ENCODE measurements at regions not wholly inside any gene's neighbourhood (a gene's known extent, or its start where the extent isn't known, plus 50 kb on each side); places are given as distances from the start of the nearest gene placed in this dataset.
"Not testable (repeated sequence)": the region's sequence is repeated elsewhere in the genome, so short reads cannot be mapped to it uniquely, and the experiment has no call there.

DNA sequence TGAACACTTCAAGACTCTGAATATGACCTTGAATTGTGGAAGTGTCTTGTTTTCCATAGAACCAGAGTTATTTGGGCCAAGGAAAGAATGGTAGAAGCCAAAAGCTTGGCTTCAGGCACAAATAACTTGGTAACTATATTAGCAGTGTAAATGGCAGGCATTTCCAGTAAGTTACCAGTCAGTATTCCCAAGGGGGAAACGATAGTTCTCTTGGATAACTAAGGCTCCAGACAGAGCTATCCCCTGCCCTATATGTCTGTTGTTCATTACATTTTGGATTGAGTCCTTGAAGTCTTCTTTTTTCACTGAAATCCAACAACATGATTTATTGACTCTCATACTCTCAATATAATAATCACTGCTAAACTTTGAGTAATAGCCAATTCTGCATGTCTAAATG is 364.1 kb downstream of the MAGEB5 start:
- H3K36me3 Mint-ChIP-seq (ENCODE audit: low read depth): no peaks in the 10 kb centered on the region
- H3K4me1 Mint-ChIP-seq: no peaks in the 10 kb centered on the region
- H3K4me3 Mint-ChIP-seq: no peak overlapping the region
- H3K27me3 Mint-ChIP-seq: no peaks in the 10 kb centered on the region
- intact Hi-C loops (cut with micrococcal nuclease): no loop called here
- H3K9me3 Mint-ChIP-seq: no peaks in the 10 kb centered on the region
- no peak for DNase-seq
- no peak overlapping the region for H3K27ac Mint-ChIP-seq

DNA sequence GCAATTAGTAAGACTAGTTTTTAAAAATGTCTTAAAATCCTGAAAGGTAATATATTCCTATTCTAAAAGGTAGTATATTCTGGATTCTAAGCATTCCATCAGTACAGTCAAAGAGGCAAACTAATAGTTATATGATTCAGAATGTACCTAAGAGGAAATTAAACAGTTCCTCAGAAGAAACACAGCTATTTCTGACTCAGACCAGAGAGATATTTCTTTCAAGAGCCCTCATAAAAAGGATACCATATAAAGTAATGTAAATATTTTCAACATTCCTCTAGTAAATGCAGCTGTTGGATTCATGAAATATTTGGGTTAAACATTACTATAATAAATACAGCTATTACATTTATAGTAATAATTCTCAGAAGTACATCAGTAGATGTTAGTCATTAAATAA is 358.3 kb downstream of the MAGEB5 start:
- H3K36me3 Mint-ChIP-seq (ENCODE audit: low read depth): no peaks in the 10 kb centered on the region
- DNase-seq: no peak
- H3K4me1 Mint-ChIP-seq: no peaks in the 10 kb centered on the region
- H3K4me3 Mint-ChIP-seq: no peak overlapping the region
- no peaks in the 10 kb centered on the region for H3K27me3 Mint-ChIP-seq
- no peaks in the 10 kb centered on the region for H3K9me3 Mint-ChIP-seq
- no peak overlapping the region for H3K27ac Mint-ChIP-seq
- intact Hi-C loops (cut with micrococcal nuclease): no loop called here

DNA sequence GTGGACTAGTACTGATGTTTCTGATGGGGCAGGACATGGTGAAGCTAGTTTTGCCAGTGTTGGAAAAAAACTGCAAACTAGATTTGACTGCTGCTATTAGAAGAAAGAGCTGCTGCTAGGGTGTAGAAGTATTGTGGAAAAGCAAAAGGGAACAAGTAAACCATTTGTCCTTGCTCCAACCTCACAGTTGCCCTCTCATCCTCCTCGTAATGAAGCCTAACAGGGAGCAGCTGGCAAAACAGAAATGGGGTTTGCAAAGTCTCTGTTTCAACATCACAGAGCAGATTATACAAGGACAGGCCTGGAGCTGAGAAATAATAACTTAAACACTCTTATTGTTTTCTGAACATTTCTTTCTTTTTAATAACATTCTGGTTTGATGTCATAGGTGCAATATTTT is 346.2 kb downstream of the MAGEB5 start:
- H3K27me3 Mint-ChIP-seq: no peaks in the 10 kb centered on the region
- no peaks in the 10 kb centered on the region for H3K9me3 Mint-ChIP-seq
- intact Hi-C loops (cut with micrococcal nuclease): no loop called here
- no peaks in the 10 kb centered on the region for H3K36me3 Mint-ChIP-seq (ENCODE audit: low read depth)
- H3K4me3 Mint-ChIP-seq: no peak overlapping the region
- no peak for DNase-seq
- no peaks in the 10 kb centered on the region for H3K4me1 Mint-ChIP-seq
- H3K27ac Mint-ChIP-seq: no peak overlapping the region

DNA sequence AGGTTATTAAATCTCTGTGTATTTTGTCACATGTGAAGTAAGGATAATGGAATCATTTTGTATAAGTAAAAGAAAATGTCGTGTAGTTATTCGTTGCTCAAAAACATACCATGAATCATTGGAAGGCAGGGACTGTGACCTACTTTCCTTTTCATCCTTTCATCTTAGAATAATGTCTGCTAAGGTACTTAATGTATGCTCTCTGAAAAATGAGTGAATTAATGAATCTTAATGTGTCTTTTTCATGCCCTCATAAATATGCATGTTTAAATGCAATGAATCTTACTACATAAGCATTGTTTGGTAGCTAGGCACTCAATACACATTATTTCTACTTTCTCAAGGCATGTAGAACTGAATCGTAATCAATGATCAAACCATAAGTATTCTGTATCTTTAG is 343.9 kb downstream of the MAGEB5 start:
- Mint-ChIP-seq H3K4me3 (no peak overlapping the region), H3K27me3 (no peaks in the 10 kb centered on the region), H3K36me3 (ENCODE audit: low read depth) (no peaks in the 10 kb centered on the region), H3K9me3 (no peaks in the 10 kb centered on the region), H3K4me1 (no peaks in the 10 kb centered on the region), H3K27ac (no peak overlapping the region)
- intact Hi-C loops (cut with micrococcal nuclease): no loop called here
- DNase-seq: no peak

DNA sequence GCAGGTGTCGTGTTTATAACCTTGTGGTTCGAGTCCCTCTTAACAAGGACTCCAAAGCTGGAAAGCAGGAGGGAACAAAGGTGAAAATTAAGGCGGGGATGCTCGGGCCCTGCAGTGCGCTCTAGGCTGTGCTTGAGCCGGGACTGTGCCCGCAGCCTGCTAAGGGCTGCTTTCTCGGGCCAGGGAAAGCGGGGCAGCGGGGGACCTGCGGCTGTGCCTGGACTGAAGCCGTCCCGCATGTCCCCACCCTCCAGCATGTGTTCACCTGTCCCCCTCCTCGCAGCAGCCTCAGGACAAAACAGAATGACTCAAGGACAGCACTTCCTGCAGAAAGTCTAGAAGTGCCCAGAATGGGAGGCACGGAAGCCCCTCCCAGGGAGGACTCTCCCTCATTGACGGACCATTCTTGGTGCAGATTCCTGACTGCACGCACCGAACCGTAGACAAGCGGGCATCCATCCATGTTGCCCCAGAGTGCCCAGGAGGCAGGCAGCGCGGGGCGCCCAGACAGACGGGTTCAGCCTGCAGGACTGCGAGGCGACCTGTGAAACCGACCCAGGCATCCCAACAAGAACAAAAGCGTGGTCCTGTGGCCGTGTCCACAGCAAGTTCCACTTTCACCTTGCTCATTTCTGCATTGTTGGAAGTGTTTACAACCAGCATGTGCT is 342.9 kb downstream of the MAGEB5 start:
- Mint-ChIP-seq H3K9me3 (no peaks in the 10 kb centered on the region), H3K36me3 (ENCODE audit: low read depth) (no peaks in the 10 kb centered on the region), H3K27ac (no peak overlapping the region), H3K27me3 (no peaks in the 10 kb centered on the region), H3K4me3 (no peak overlapping the region), H3K4me1 (no peaks in the 10 kb centered on the region)
- intact Hi-C loops (cut with micrococcal nuclease): no loop called here
- no peak for DNase-seq

DNA sequence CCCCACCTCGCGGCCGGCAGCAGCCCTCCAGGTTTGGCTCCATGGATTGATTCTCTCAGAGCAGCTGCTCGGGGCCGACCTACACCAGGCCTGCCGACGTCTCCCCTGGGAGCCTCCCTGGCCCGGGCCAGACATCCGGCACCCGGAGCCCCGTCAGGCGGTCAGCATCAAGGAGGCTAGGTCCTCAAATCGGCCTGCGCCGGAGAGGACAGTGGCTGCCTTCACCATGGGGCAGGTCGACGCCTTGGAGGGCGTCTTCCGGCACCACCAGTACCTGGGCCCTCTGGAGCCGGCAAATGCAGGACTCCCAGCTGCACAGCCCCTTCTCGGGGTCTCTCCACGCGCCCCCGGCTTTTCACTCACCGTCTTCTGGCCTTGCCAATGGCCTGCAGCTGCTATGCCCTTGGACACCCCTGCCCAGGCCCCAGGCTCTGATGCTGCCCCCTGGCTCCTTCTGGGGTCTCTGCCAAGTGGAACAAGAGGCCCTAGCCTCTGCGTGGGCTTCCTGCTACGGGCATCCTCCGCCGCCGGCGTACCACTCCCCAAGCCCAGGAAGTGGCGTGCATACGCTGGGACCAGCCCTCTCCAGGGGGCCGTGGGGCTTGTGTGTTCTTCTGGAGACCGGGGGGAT is 341.8 kb downstream of the MAGEB5 start:
- Mint-ChIP-seq H3K4me1 (no peaks in the 10 kb centered on the region), H3K27me3 (no peaks in the 10 kb centered on the region), H3K4me3 (no peak overlapping the region), H3K36me3 (ENCODE audit: low read depth) (no peaks in the 10 kb centered on the region), H3K27ac (no peak overlapping the region), H3K9me3 (no peaks in the 10 kb centered on the region)
- intact Hi-C loops (cut with micrococcal nuclease): no loop called here
- no peak for DNase-seq

DNA sequence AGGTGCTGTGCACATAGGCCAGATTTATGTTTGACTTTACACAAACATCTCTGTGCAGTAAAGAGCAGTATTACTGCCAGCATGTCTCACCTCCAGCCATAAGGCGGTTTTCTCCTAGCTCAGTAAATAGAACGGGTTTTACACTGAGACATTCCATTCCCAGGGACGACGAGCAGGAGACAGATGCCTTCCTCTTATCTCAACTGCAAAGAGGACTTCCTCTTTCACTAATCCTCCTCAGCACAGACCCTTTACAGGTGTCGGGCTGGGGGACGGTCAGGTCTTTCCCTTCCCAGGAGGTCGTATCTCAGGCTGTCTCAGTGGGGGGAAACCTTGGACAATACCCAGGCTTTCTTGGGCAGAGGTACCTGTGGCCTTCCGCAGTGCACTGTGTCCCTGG is 309.8 kb downstream of the MAGEB5 start:
- H3K36me3 Mint-ChIP-seq (ENCODE audit: low read depth); H3K9me3 Mint-ChIP-seq; DNase-seq; H3K27ac Mint-ChIP-seq; H3K4me3 Mint-ChIP-seq; H3K4me1 Mint-ChIP-seq; intact Hi-C loops (cut with micrococcal nuclease); H3K27me3 Mint-ChIP-seq: not testable (repeated sequence)

DNA sequence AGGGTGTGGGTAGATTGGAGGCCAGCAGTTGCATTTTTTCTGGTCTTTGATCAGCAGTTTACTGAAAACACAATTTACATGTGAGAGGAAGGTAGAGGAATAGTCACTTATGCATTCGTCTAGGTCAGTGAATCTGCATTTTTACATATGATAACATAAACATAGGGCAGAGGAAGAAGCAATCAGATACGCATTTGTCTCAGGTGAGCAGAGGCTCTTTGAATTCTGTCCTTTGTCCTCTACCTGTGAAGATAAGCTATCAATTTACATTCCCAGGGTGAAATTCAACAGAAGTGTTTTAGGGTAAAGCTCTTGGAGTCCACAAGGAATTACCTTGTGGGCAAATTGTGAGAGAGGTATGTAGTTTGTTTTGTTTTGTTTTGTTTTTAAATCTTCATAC is 306.5 kb downstream of the MAGEB5 start:
- intact Hi-C loops (cut with micrococcal nuclease): no loop called here
- Mint-ChIP-seq H3K4me1 (no peaks in the 10 kb centered on the region), H3K27me3 (no peaks in the 10 kb centered on the region), H3K27ac (no peak overlapping the region), H3K9me3 (no peaks in the 10 kb centered on the region), H3K4me3 (no peak overlapping the region), H3K36me3 (ENCODE audit: low read depth) (no peaks in the 10 kb centered on the region)
- DNase-seq: no peak

DNA sequence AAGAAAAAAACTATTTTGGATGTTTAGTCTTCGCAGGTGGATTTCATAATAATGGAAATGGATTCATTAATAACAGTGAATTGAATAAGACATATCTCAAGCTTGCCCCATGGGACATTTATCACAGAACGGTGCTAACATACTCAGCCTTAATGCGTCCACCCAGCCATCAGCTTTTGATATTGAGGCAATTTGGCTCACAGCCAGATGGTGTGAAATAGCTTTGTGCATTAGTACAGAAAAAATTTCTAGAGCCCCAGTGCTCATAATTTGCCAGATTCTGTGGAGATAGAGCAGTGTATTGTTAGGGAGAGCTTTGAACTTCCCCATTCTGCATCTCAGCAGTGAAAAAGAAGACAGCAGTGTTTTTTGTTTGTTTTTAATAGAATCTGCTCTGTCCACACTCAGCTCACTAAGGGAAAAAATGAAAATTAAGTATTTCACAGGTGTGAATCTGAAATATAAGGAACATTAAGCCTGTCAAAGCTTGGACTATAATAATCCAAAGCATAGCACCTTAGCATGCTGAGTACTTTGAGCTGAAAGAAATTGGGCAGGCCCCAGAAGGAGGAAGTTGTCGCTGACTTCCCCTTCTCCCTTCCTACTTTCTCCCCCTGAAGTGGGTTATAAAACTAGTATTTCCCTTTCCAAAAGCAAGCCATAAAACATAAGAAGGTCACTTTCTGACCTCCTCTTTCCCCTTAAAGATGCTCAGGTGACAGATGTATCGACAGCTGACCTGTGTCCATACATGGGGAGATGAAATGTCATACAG is 295.8 kb downstream of the MAGEB5 start:
- no peak overlapping the region for H3K27ac Mint-ChIP-seq
- no peaks in the 10 kb centered on the region for H3K9me3 Mint-ChIP-seq
- DNase-seq: no peak
- no peaks in the 10 kb centered on the region for H3K4me1 Mint-ChIP-seq
- intact Hi-C loops (cut with micrococcal nuclease): no loop called here
- no peak overlapping the region for H3K4me3 Mint-ChIP-seq
- H3K27me3 Mint-ChIP-seq: no peaks in the 10 kb centered on the region
- no peaks in the 10 kb centered on the region for H3K36me3 Mint-ChIP-seq (ENCODE audit: low read depth)

DNA sequence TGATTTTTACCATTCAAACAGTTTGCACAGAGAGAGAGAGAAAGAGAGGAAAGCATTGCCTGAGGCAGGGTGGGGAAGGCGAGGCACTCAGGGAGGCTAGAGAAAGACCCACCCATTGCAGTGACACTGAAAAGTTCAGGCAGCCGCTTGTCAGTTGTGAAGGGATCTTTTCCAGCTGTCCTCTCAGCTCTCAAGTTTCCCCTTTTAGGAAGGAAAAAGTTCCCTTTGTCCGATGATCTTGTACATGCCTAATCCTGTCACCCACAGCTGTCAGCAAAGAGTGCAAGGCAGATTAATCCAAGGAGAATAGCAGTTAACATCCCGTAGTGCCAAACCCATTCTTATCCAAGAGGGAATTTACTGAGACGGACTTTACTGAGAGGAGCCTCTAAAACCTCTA is 255.0 kb downstream of the MAGEB5 start:
- no peak overlapping the region for H3K27ac Mint-ChIP-seq
- no peak overlapping the region for H3K4me3 Mint-ChIP-seq
- H3K9me3 Mint-ChIP-seq: no peaks in the 10 kb centered on the region
- intact Hi-C loops (cut with micrococcal nuclease): no loop called here
- no peaks in the 10 kb centered on the region for H3K36me3 Mint-ChIP-seq (ENCODE audit: low read depth)
- DNase-seq: no peak
- H3K27me3 Mint-ChIP-seq: no peaks in the 10 kb centered on the region
- H3K4me1 Mint-ChIP-seq: no peaks in the 10 kb centered on the region

DNA sequence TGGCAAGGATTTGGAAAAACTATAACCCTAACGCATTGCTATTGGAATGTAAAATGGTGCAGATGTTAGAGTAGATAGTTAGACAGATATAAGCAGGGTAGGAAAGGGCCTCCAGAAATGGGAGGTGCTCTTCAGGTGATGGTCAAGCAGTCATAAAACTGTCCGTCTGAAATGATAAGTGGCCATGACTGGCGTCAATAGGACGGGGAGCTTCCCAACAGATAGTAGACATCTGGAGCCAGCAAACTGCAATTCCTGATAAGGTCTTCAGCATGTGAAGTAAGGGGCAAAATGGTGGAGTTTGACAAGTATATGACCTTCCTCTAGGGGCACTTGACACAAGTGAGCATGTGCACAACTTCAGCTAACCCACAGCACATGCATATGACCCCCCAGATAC is 250.4 kb downstream of the MAGEB5 start:
- no peak for DNase-seq
- intact Hi-C loops (cut with micrococcal nuclease): no loop called here
- Mint-ChIP-seq H3K36me3 (ENCODE audit: low read depth) (no peaks in the 10 kb centered on the region), H3K4me1 (no peaks in the 10 kb centered on the region), H3K27ac (no peak overlapping the region), H3K27me3 (no peaks in the 10 kb centered on the region), H3K9me3 (no peaks in the 10 kb centered on the region), H3K4me3 (no peak overlapping the region)

DNA sequence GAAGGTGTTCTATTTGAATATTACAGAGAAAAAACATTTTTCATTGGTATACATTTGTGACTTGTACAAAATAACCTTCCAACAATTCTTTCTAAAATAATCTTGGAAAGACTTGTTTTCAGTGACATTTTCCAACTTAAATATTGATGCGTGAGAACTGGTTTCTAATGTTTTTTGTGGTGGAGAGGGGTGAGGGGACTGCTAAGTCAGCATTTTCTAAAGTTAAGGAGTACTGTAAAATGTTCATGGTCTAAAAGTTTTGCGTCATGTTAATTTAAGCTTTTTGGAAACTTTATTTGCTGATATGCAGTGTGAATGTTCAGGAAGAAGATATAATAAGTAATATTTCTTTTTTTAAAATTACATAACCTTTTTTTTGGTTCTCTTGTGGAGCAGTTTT is 229.3 kb downstream of the MAGEB5 start:
- Mint-ChIP-seq H3K27me3 (no peaks in the 10 kb centered on the region), H3K9me3 (no peaks in the 10 kb centered on the region), H3K4me3 (no peak overlapping the region), H3K36me3 (ENCODE audit: low read depth) (no peaks in the 10 kb centered on the region), H3K27ac (no peak overlapping the region), H3K4me1 (no peaks in the 10 kb centered on the region)
- intact Hi-C loops (cut with micrococcal nuclease): no loop called here
- DNase-seq: no peak

DNA sequence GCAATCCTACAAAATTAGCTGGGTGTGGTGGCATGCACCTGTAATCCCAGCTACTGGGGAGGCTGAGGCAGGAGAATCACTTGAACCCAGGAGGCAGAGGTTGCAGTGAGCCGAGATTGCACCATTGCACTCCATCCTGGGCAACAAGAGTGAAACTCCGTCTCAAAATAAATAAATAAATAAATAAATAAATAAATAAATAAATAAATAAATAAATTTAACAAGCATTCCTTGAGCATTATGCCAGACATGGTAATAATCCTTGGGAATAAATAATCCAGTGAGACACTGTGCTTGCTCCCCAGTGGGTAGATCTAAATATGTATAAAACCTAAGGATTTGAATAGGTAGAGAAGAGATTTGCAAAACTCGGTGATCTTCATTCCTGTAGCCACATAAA is 228.4 kb downstream of the MAGEB5 start:
- H3K9me3 Mint-ChIP-seq; DNase-seq; H3K27me3 Mint-ChIP-seq; intact Hi-C loops (cut with micrococcal nuclease); H3K36me3 Mint-ChIP-seq (ENCODE audit: low read depth); H3K4me1 Mint-ChIP-seq; H3K4me3 Mint-ChIP-seq; H3K27ac Mint-ChIP-seq: not testable (repeated sequence)

DNA sequence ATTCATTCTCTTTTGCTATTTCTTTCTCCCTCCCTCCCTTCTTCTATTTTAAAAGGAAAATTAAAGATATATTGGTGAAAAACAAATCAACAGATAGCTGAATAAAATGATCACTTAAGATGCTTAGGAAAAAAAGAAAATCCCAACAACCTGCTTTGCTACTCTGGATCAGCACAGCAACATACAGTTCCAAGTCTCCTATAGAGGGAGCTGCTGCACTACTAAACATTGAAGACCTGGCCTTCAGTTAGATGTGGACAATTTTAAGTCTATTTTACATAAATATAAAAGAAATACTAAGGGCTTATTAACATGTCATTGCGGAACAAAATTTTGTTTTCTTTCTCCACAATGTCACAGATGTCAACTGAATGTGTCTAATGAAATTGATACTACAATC is 226.4 kb downstream of the MAGEB5 start:
- Mint-ChIP-seq H3K4me1 (no peaks in the 10 kb centered on the region), H3K27me3 (no peaks in the 10 kb centered on the region), H3K9me3 (no peaks in the 10 kb centered on the region), H3K27ac (no peak overlapping the region), H3K36me3 (ENCODE audit: low read depth) (no peaks in the 10 kb centered on the region), H3K4me3 (no peak overlapping the region)
- no peak for DNase-seq
- intact Hi-C loops (cut with micrococcal nuclease): no loop called here

All from activated CD4-positive, alpha-beta T cell treated with anti-CD3 and anti-CD28 coated beads, Interleukin-2, amount 10 ng/mL, durations not matched to agents 24 days and 14 days (primary cell).